Cardiac muscle cell (in vitro differentiated cells and primary cell): ENCODE measurements at regions not wholly inside any gene's neighbourhood (a gene's known extent, or its start where the extent isn't known, plus 50 kb on each side); places are given as distances from the start of the nearest gene placed in this dataset.

Experiments used
- DNase-seq, 2 donors: peaks; one replicate each; pipeline versions ENCODE4 v3.0.0 to v3.0.0-alpha.2; 2010 to 2017; ENCODE audit warnings: low read depth in 1 of 2, low spot score in 1 of 2
- H3K27ac ChIP-seq: fragments of 200-600 bp; sonication (generic); 2 replicates; pipeline ENCODE4 v1.5.1; 2016
- H3K27me3 ChIP-seq: fragments of 200-600 bp; sonication (generic); 2 replicates; pipeline ENCODE4 v1.6.0; 2016; ENCODE audit warnings: control low read depth
- H3K36me3 ChIP-seq: fragments of 200-600 bp; sonication (generic); 2 replicates; pipeline ENCODE4 v1.5.1; 2016; ENCODE audit warnings: control low read depth
- H3K4me1 ChIP-seq: fragments of 200-600 bp; sonication (generic); 2 replicates; pipeline ENCODE4 v1.8.1; 2017; ENCODE audit warnings: low read depth, mild to moderate bottlenecking, mixed run types
- H3K4me3 ChIP-seq: fragments of 200-600 bp; sonication (generic); 2 replicates; pipeline ENCODE4 v1.5.1; 2016; ENCODE audit warnings: mild to moderate bottlenecking
- H3K9me3 ChIP-seq: fragments of 200-600 bp; sonication (generic); 2 replicates; pipeline ENCODE4 v1.5.1; 2017; ENCODE audit warnings: low read depth, mild to moderate bottlenecking, control low read depth
- CTCF ChIP-seq: IDR thresholded peaks from 2 replicates; pipeline ENCODE4 v1.5.1; 2012; ENCODE audit warnings: low read depth, mild to moderate bottlenecking, low read length

- Histone ChIP-seq H3K4me3 (no peak overlapping the region), H3K27ac (no peak overlapping the region), H3K9me3 (no peaks in the 10 kb centered on the region), H3K27me3 (peaks cover 5% of the 10 kb centered on the region), H3K36me3 (no peaks in the 10 kb centered on the region), H3K4me1 (no peaks in the 10 kb centered on the region)
- peak; percentile 22 for TF ChIP-seq CTCF
- DNase-seq: peak in 1 of 2 donors; percentile 15
Observed at GRCh38 chr11:92070026-92070889, 154.4 kb upstream of the FAT3 start.

- Histone ChIP-seq H3K9me3 (no peaks in the 10 kb centered on the region), H3K4me3 (no peak overlapping the region), H3K27me3 (peaks cover 5% of the 10 kb centered on the region), H3K36me3 (no peaks in the 10 kb centered on the region), H3K4me1 (no peaks in the 10 kb centered on the region), H3K27ac (no peak overlapping the region)
- no peak for DNase-seq
- TF ChIP-seq CTCF: no peak
Observed at GRCh38 chr11:92067016-92067415, 157.6 kb upstream of the FAT3 start.

GRCh38 chr11:92061456-92062062, 163.1 kb upstream of the FAT3 start:
- no peak for TF ChIP-seq CTCF
- H3K4me3 ChIP-seq: no peak overlapping the region
- peaks cover 4% of the 10 kb centered on the region for H3K27me3 ChIP-seq
- no peak overlapping the region for H3K27ac ChIP-seq
- DNase-seq: no peak
- H3K9me3 ChIP-seq: no peaks in the 10 kb centered on the region
- no peaks in the 10 kb centered on the region for H3K4me1 ChIP-seq
- no peaks in the 10 kb centered on the region for H3K36me3 ChIP-seq

GRCh38 chr11:92057849-92058442, 166.7 kb upstream of the FAT3 start:
- peak in 1 of 2 donors; percentile 17 for DNase-seq
- Histone ChIP-seq H3K4me1 (no peaks in the 10 kb centered on the region), H3K4me3 (no peak overlapping the region), H3K27me3 (no peaks in the 10 kb centered on the region), H3K36me3 (no peaks in the 10 kb centered on the region), H3K27ac (no peak overlapping the region), H3K9me3 (no peaks in the 10 kb centered on the region)
- no peak for TF ChIP-seq CTCF

- no peaks in the 10 kb centered on the region for H3K36me3 ChIP-seq
- no peak for TF ChIP-seq CTCF
- no peaks in the 10 kb centered on the region for H3K4me1 ChIP-seq
- DNase-seq: no peak
- no peaks in the 10 kb centered on the region for H3K9me3 ChIP-seq
- no peaks in the 10 kb centered on the region for H3K27me3 ChIP-seq
- no peak overlapping the region for H3K4me3 ChIP-seq
- H3K27ac ChIP-seq: no peak overlapping the region
Observed at GRCh38 chr11:92053216-92053615, 171.4 kb upstream of the FAT3 start.
